Activated CD4-positive, alpha-beta T cell treated with anti-CD3 and anti-CD28 coated beads, Interleukin-2, Interleukin-6, amounts not matched to agents 100 ng/mL and 50 ng/mL, durations not matched to agents 16 hours and 8 hours (primary cell): ENCODE measurements at regions not wholly inside any gene's neighbourhood (a gene's known extent, or its start where the extent isn't known, plus 50 kb on each side); places are given as distances from the start of the nearest gene placed in this dataset.

ENCODE experiments used
- DNase-seq: peaks from one replicate; pipeline ENCODE4 v3.0.0-alpha.2; 2020

GRCh38 chr10:61317706-61318105, 135.5 kb downstream of the TMEM26 start:
- no peak for DNase-seq

- DNase-seq = no peak
Measured at GRCh38 chr10:61316676-61317265, 136.4 kb downstream of the TMEM26 start.

- DNase-seq = no peak
Measured at GRCh38 chr10:61314273-61314672, 138.9 kb downstream of the TMEM26 start.

GRCh38 chr10:61313460-61313859, 139.7 kb downstream of the TMEM26 start:
- no peak for DNase-seq

GRCh38 chr10:61304746-61305145, 148.4 kb downstream of the TMEM26 start:
- no peak for DNase-seq

- no peak for DNase-seq
Measured at GRCh38 chr10:61302124-61302523, 151.1 kb downstream of the TMEM26 start.

- no peak for DNase-seq
Measured at GRCh38 chr10:61301575-61301974, 151.6 kb downstream of the TMEM26 start.

GRCh38 chr10:61299841-61300240, 153.3 kb downstream of the TMEM26 start:
- no peak for DNase-seq

GRCh38 chr10:61299156-61299555, 154.0 kb downstream of the TMEM26 start:
- DNase-seq = no peak

GRCh38 chr10:61298194-61298593, 155.0 kb downstream of the TMEM26 start:
- DNase-seq = no peak

GRCh38 chr10:61296161-61296560, 157.0 kb downstream of the TMEM26 start:
- DNase-seq = no peak

- no peak for DNase-seq
Measured at GRCh38 chr10:61294131-61294530, 159.1 kb downstream of the TMEM26 start.

GRCh38 chr10:61289813-61290212, 163.4 kb downstream of the TMEM26 start:
- DNase-seq = no peak

GRCh38 chr10:61286686-61287085, 166.5 kb downstream of the TMEM26 start:
- DNase-seq = peak; percentile 64

GRCh38 chr10:61285749-61286148, 167.4 kb downstream of the TMEM26 start:
- no peak for DNase-seq

- peak; percentile 47 for DNase-seq
Measured at GRCh38 chr10:61284222-61284890, 168.8 kb downstream of the TMEM26 start.

GRCh38 chr10:61283481-61284221, 169.5 kb downstream of the TMEM26 start:
- no peak for DNase-seq

GRCh38 chr10:61283066-61283465, 170.1 kb downstream of the TMEM26 start:
- DNase-seq = no peak

- no peak for DNase-seq
Measured at GRCh38 chr10:61280303-61280702, 172.9 kb downstream of the TMEM26 start.

GRCh38 chr10:61279400-61279799, 173.8 kb downstream of the TMEM26 start:
- no peak for DNase-seq

GRCh38 chr10:61278556-61278955, 174.6 kb downstream of the TMEM26 start:
- DNase-seq = no peak

GRCh38 chr10:61272781-61273180, 180.4 kb downstream of the TMEM26 start:
- no peak for DNase-seq

GRCh38 chr10:61271127-61271780, 181.9 kb downstream of the TMEM26 start:
- DNase-seq = no peak

GRCh38 chr10:61263518-61263917, 189.7 kb downstream of the TMEM26 start:
- no peak for DNase-seq
